NCI-H128 (cell line): ENCODE measurements at regions not wholly inside any gene's neighbourhood (a gene's known extent, or its start where the extent isn't known, plus 50 kb on each side); places are given as distances from the start of the nearest gene placed in this dataset.

Experiments used
- DNase-seq: peaks from one replicate; lab custom pipeline; 2025; ENCODE audit not compliant: unreplicated experiment; lab: John Stamatoyannopoulos, UW

GRCh38 chr5:5813441-5813840, 391.0 kb downstream of the ICE1 start:
- no peak for DNase-seq

DNA sequence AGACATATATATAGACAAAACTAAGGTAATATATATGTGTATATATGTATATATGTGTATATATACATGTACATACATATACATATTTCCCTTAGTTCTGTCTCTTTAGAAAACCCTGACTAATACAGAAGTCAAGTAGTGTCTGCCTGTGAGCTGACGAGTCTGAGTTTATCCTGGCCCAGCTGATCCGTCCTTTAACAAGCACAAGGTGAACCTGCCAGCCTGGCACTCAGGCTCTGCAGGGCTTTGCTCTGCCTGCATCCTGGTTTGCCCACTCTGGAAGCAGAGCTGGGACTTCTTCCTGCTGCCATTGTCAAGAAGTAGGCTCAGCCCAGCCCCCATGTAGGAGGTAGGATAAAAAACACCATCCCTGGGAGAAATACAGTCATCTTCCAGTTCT, 388.0 kb downstream of the ICE1 start:
- DNase-seq = no peak

GRCh38 chr5:5805916-5806315, 383.4 kb downstream of the ICE1 start:
- DNase-seq = no peak

GRCh38 chr5:5804478-5805233, 382.2 kb downstream of the ICE1 start:
- no peak for DNase-seq

GRCh38 chr5:5800801-5801761, 378.6 kb downstream of the ICE1 start:
- no peak for DNase-seq

GRCh38 chr5:5799826-5800225, 377.3 kb downstream of the ICE1 start:
- no peak for DNase-seq

- no peak for DNase-seq
Observed at GRCh38 chr5:5799229-5799628, 376.8 kb downstream of the ICE1 start.

DNA sequence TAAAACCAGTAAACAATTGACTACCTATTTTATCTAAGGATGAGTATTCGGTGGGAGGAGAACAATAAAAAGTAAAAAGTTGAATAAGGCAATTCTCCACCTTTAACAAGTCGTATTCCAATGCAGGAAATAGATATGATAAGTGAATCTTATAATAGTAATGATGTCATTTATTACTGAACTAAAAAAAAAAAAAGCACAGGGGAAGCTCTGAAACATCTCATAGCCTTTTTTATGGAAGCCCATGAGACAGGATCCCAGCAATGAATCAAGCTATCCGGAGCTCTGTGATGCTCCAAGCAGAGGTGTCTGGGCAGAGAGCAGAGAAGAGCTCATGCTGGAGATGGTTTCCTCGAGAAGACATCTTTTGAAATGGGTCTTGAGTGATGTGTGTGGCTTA, 376.0 kb downstream of the ICE1 start:
- DNase-seq = no peak

- DNase-seq = no peak
Observed at GRCh38 chr5:5798041-5798440, 375.6 kb downstream of the ICE1 start.

- no peak for DNase-seq
Observed at GRCh38 chr5:5795074-5795771, 372.7 kb downstream of the ICE1 start.

- DNase-seq = no peak
Observed at GRCh38 chr5:5794118-5794560, 371.7 kb downstream of the ICE1 start.

- DNase-seq = no peak
Observed at GRCh38 chr5:5793242-5794117, 371.0 kb downstream of the ICE1 start.

- DNase-seq = no peak
Observed at GRCh38 chr5:5792106-5792505, 369.6 kb downstream of the ICE1 start.

GRCh38 chr5:5788793-5789192, 366.3 kb downstream of the ICE1 start:
- no peak for DNase-seq

DNA sequence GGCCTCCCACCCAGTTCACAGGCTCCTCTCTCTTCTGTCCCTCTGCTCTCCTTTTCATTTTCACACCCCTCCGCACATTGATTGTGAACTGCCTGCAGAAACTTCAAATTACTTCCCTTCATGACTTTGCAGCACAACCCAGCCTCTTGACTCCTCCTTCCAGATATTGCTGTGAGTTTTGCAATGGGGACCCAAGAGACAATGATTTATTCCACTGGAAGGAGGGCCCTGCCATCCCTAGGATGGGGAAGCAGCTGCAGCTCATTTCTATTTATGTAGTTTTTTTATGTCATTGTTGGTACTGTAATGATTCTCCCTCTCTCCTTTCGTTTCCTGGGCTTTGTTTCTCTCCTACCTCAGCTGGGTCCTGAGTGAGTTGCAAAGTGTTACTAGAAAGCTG, 364.9 kb downstream of the ICE1 start:
- no peak for DNase-seq

DNA sequence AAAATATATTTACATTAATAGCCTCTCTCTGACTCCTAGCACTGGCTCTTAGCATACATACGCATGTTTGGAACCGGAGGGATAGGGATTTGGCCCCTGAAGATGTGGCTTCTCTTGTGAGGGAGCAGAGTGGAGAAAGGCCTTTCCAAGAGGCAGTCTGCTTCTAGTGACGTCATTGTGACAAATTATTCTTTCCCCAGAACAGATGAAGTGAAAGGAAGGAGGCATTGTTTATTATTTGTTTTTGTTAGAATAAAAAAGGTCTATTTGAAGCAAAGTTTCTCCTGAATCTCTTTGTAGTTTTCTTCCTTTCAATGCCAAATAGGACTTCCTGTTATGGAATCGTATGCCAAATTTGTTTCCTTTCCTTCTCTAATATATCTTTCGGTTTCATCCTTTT, 361.6 kb downstream of the ICE1 start:
- DNase-seq = no peak

- no peak for DNase-seq
Observed at GRCh38 chr5:5783021-5783420, 360.5 kb downstream of the ICE1 start.

GRCh38 chr5:5782402-5782801, 359.9 kb downstream of the ICE1 start:
- no peak for DNase-seq

DNA sequence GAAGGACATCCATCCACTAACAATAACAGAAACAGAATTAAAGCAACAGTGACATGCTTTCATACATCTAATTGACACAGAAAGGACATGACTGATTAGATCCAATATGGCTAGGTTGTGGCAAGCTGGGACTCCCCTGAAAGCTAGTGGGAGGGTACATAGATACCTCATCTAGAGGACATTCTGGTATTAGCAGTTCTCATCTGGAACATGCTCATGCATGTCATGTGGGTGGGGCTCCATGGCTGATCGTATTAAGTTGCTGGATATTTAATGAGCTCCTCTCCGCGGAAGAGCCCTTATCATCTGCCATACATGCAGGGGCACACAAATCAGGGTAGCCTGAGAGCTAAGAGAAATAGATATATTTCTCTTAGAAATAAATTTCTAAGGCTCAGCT, 358.9 kb downstream of the ICE1 start:
- no peak for DNase-seq

DNA sequence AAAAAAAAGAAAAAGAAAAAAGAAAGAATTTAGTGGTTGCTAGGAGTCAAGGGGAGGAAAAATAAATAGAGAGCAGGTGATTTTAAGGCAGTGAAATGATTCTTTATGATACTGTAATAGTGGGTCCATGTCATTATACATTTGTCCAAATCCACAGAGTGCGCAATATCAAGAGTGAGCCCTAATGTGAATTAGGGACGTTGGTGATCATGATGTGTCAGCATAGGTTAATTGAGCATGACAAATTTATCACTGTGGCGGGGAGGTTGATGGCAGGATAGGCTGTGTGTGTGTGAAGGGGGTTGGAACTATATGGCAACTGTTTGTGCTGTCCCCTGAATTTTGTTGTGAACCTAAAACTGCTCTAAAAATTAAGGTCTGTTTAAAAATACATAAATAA, 357.8 kb downstream of the ICE1 start:
- no peak for DNase-seq

GRCh38 chr5:5777013-5777412, 354.5 kb downstream of the ICE1 start:
- no peak for DNase-seq
